OCI-LY1 (cell line): ENCODE measurements at regions not wholly inside any gene's neighbourhood (a gene's known extent, or its start where the extent isn't known, plus 50 kb on each side); places are given as distances from the start of the nearest gene placed in this dataset.

ENCODE experiments used
- H2AFZ ChIP-seq: fragments of 200-600 bp; sonication (generic), shearing (Covaris generic); 2 replicates; pipeline ENCODE4 v1.6.0; 2014; ENCODE audit warnings: antibody characterized with exemption, mild to moderate bottlenecking, low read length
- H3F3A ChIP-seq: fragments of 200-600 bp; sonication (generic), shearing (Covaris generic); 2 replicates; pipeline ENCODE4 v1.6.0; 2014; ENCODE audit warnings: mild to moderate bottlenecking, antibody characterized with exemption, low read length, moderate library complexity; ENCODE audit not compliant: insufficient read depth
- H3K27ac ChIP-seq: fragments of 200-600 bp; sonication (generic); 2 replicates; pipeline ENCODE4 v1.5.1; 2014; ENCODE audit warnings: low read length, mixed run types, mild to moderate bottlenecking, low read depth; ENCODE audit not compliant: poor library complexity, severe bottlenecking
- H3K27me3 ChIP-seq: fragments of 200-600 bp; sonication (generic); 2 replicates; pipeline ENCODE4 v1.6.0; 2014; ENCODE audit warnings: antibody characterized with exemption, mild to moderate bottlenecking, low read length, moderate library complexity; ENCODE audit not compliant: insufficient read depth
- H3K36me3 ChIP-seq: fragments of 200-600 bp; sonication (generic); 2 replicates; pipeline ENCODE4 v1.6.1; 2014; ENCODE audit warnings: mild to moderate bottlenecking, antibody characterized with exemption, low read length, moderate library complexity, mixed read lengths; ENCODE audit not compliant: insufficient read depth
- H3K4me1 ChIP-seq: fragments of 200-600 bp; sonication (generic); 2 replicates; pipeline ENCODE4 v1.5.1; 2014; ENCODE audit warnings: mild to moderate bottlenecking, low read length, moderate library complexity; ENCODE audit not compliant: insufficient read depth, severe bottlenecking
- H3K4me2 ChIP-seq: fragments of 200-600 bp; sonication (generic), shearing (Covaris generic); 2 replicates; pipeline ENCODE4 v1.6.1; 2014; ENCODE audit warnings: low read length
- H3K4me3 ChIP-seq: fragments of 200-600 bp; sonication (generic); 2 replicates; pipeline ENCODE4 v1.5.1; 2014; ENCODE audit warnings: low read length, low read depth, mild to moderate bottlenecking, mixed read lengths; ENCODE audit not compliant: poor library complexity, severe bottlenecking
- H3K79me2 ChIP-seq: fragments of 200-600 bp; shearing (Covaris generic); 2 replicates; pipeline ENCODE4 v1.6.1; 2016; ENCODE audit warnings: mixed run types, low read length, mixed read lengths; ENCODE audit not compliant: insufficient read depth
- H3K9ac ChIP-seq: fragments of 200-600 bp; sonication (generic), shearing (Covaris generic); 2 replicates; pipeline ENCODE4 v1.6.1; 2014; ENCODE audit warnings: mild to moderate bottlenecking, low read length, mixed read lengths
- H3K9me2 ChIP-seq: fragments of 200-600 bp; sonication (generic), shearing (Covaris generic); 2 replicates; pipeline ENCODE4 v1.6.1; 2014; ENCODE audit warnings: low read depth, mild to moderate bottlenecking, low read length, mixed read lengths
- H3K9me3 ChIP-seq: fragments of 200-600 bp; shearing (Covaris generic); 2 replicates; pipeline ENCODE4 v1.6.1; 2014; ENCODE audit warnings: low read length, mixed read lengths
- H4K20me1 ChIP-seq: fragments of 200-600 bp; sonication (generic), shearing (Covaris generic); 2 replicates; pipeline ENCODE4 v1.6.0; 2016; ENCODE audit warnings: mild to moderate bottlenecking, low read length; ENCODE audit not compliant: insufficient read depth
- EZH2 ChIP-seq: fragments of 200-600 bp; sonication (generic), shearing (Covaris generic); IDR thresholded peaks from 2 replicates; pipeline ENCODE4 v1.8.0; 2017; ENCODE audit warnings: borderline replicate concordance, mixed run types, mild to moderate bottlenecking, antibody characterized with exemption, low read length, moderate library complexity, mixed read lengths
- TF ChIP-seq, protein P1 (sequence below): fragments of 200-600 bp; sonication (generic), shearing (Covaris generic); IDR thresholded peaks from 2 replicates; pipeline ENCODE4 v1.5.1; 2017; ENCODE audit warnings: mild to moderate bottlenecking, antibody characterized with exemption, low read length, moderate library complexity, mixed read lengths

DNA sequence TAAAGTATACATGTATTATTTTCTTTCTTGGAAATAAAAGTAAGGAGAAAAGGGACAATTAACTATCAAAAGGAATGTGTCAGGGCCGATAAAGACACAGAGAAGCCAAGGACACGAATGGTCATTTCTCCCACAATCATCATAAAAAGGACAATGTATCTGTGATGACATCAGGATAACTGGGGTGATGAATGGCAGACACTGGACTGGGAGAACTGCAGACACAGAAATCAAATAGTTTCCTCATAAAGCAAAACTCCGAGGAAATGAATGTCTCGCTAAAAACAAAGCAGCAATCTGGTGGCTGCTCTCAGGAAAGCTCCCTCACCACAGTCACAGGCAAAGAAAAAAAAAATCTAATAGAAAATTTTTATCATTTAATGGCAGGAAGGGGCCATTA is 69.3 kb upstream of the NPY start:
- Histone ChIP-seq H3K4me3 (no peak overlapping the region), H2AFZ (no peak overlapping the region), H3K9me2 (no peaks in the 10 kb centered on the region), H3K9ac (no peak overlapping the region), H3K9me3 (no peaks in the 10 kb centered on the region), H3F3A (no peaks in the 10 kb centered on the region), H3K27me3 (no peaks in the 10 kb centered on the region), H3K4me2 (no peak overlapping the region), H3K27ac (no peak overlapping the region), H3K36me3 (no peaks in the 10 kb centered on the region), H3K4me1 (no peaks in the 10 kb centered on the region), H4K20me1 (no peaks in the 10 kb centered on the region), H3K79me2 (no peaks in the 10 kb centered on the region)
- no peak for TF ChIP-seq EZH2
- TF ChIP-seq, protein P1, sequence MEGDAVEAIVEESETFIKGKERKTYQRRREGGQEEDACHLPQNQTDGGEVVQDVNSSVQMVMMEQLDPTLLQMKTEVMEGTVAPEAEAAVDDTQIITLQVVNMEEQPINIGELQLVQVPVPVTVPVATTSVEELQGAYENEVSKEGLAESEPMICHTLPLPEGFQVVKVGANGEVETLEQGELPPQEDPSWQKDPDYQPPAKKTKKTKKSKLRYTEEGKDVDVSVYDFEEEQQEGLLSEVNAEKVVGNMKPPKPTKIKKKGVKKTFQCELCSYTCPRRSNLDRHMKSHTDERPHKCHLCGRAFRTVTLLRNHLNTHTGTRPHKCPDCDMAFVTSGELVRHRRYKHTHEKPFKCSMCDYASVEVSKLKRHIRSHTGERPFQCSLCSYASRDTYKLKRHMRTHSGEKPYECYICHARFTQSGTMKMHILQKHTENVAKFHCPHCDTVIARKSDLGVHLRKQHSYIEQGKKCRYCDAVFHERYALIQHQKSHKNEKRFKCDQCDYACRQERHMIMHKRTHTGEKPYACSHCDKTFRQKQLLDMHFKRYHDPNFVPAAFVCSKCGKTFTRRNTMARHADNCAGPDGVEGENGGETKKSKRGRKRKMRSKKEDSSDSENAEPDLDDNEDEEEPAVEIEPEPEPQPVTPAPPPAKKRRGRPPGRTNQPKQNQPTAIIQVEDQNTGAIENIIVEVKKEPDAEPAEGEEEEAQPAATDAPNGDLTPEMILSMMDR: no peak

DNA sequence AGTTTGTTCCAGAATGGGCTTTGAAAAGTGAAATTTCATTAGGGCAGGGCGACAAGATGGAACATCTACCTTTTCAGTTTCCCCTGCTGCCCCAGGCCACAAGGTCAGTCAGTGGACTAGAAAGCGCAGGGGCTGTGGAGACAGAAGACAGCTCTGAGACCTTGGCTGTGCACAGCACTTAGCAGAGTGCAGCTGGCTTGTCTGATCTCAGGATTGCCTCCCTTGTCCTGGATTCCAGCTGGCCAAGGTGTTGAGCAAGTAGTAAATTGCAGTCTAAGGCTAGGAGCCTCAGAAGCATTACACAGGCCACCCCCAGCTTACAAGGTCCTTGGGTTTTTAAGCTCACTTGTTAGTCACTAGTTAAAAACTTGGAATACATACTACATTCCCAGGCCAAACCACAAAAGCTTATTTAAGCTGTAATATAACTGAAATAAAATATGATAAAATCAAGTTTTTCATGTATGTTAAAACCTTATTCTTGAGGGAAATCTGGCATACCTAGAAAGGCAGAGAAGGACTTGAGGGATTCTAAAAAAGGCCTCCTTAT is 67.3 kb upstream of the NPY start:
- Histone ChIP-seq H4K20me1 (no peaks in the 10 kb centered on the region), H3K36me3 (no peaks in the 10 kb centered on the region), H3K27ac (no peak overlapping the region), H3K4me2 (no peak overlapping the region), H3K27me3 (no peaks in the 10 kb centered on the region), H3K9ac (no peak overlapping the region), H2AFZ (no peak overlapping the region), H3F3A (no peaks in the 10 kb centered on the region), H3K4me1 (no peaks in the 10 kb centered on the region), H3K9me2 (no peaks in the 10 kb centered on the region; the same call in 1 of the 2 replicates), H3K9me3 (no peaks in the 10 kb centered on the region), H3K79me2 (no peaks in the 10 kb centered on the region), H3K4me3 (no peak overlapping the region)
- no peak for TF ChIP-seq EZH2
- TF ChIP-seq, protein P1: no peak

DNA sequence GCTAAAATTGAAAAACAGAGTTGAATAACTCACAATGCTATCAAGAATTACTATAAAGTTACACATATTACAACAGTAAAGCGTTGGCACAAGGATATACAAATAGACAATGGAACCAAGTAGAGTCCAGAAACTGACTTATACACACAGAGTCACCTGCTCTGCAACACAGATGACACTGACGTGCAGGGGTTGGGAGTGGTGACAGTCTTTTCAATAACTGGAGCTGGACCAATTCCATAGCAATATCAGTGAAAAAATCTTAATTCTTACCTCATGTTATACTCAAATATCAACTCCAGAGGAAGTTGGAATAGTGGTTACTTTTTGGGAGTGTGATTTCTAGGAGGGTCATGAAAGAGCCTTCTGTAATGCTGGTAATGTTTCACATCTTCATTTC is 62.5 kb upstream of the NPY start:
- no peaks in the 10 kb centered on the region for H4K20me1 ChIP-seq
- H3K27me3 ChIP-seq: no peaks in the 10 kb centered on the region
- no peaks in the 10 kb centered on the region for H3F3A ChIP-seq
- H3K27ac ChIP-seq: no peak overlapping the region
- TF ChIP-seq, protein P1: no peak
- TF ChIP-seq EZH2: no peak
- H3K4me2 ChIP-seq: no peak overlapping the region
- no peaks in the 10 kb centered on the region; the same call in 1 of the 2 replicates for H3K9me2 ChIP-seq
- H3K79me2 ChIP-seq: no peaks in the 10 kb centered on the region
- no peaks in the 10 kb centered on the region for H3K36me3 ChIP-seq
- no peak overlapping the region for H3K9ac ChIP-seq
- no peak overlapping the region for H2AFZ ChIP-seq
- H3K4me3 ChIP-seq: no peak overlapping the region
- H3K9me3 ChIP-seq: 0 out of 2 replicates have a peak, but pooled peaks cover 7% of the 10 kb centered on the region
- no peaks in the 10 kb centered on the region for H3K4me1 ChIP-seq
